ENCODE measurements at regions not wholly inside any gene's neighbourhood (a gene's known extent, or its start where the extent isn't known, plus 50 kb on each side); places are given as distances from the start of the nearest gene placed in this dataset.
"Not testable (repeated sequence)": the region's sequence is repeated elsewhere in the genome, so short reads cannot be mapped to it uniquely, and the experiment has no call there.

- H3K27ac ChIP-seq, result no peak overlapping the region
- TF ChIP-seq CTCF (conservative IDR thresholded peaks at IDR 0.05; ENCODE audit: low read depth), result no peak
- ChIA-PET POLR2A (ENCODE audit: low non-redundant PET) (no interaction called here), CTCF (no interaction called here)
- no peak for DNase-seq (ENCODE audit: low spot score)
These were observed 137.7 kb downstream of the LCA5 start for GRCh38 chr6:79399499-79399898.

GRCh38 chr6:79398617-79399016 is 138.6 kb downstream of the LCA5 start:
- CTCF ChIA-PET; H3K27ac ChIP-seq; DNase-seq (ENCODE audit: low spot score); POLR2A ChIA-PET (ENCODE audit: low non-redundant PET): not testable (repeated sequence)

- no peak for DNase-seq (ENCODE audit: low spot score)
- no peak for TF ChIP-seq CTCF (conservative IDR thresholded peaks at IDR 0.05; ENCODE audit: low read depth)
- H3K27ac ChIP-seq, result no peak overlapping the region
- ChIA-PET POLR2A (ENCODE audit: low non-redundant PET) (no interaction called here), CTCF (interaction anchor here (0.6 kb wide), 1 partner anchor 496 kb away, joined by 7 read pairs; no protein-coding TSS in a partner anchor)
These were observed 140.6 kb downstream of the LCA5 start for GRCh38 chr6:79396625-79397024.

- CTCF ChIA-PET, result no interaction called here
These were observed 142.5 kb downstream of the LCA5 start for GRCh38 chr6:79394690-79395089.

GRCh38 chr6:79392094-79392493 is 145.1 kb downstream of the LCA5 start:
- H3K27ac ChIP-seq, result no peak overlapping the region
- ChIA-PET POLR2A (ENCODE audit: low non-redundant PET) (no interaction called here), CTCF (no interaction called here)
- no peak for TF ChIP-seq CTCF (conservative IDR thresholded peaks at IDR 0.05; ENCODE audit: low read depth)
- DNase-seq (ENCODE audit: low spot score), result no peak

More at GRCh38 chr6:79394690-79395089, 142.5 kb downstream of the LCA5 start:
- POLR2A ChIA-PET (ENCODE audit: low non-redundant PET), result no interaction called here
- no peak for TF ChIP-seq CTCF (conservative IDR thresholded peaks at IDR 0.05; ENCODE audit: low read depth)
- no peak for DNase-seq (ENCODE audit: low spot score)
- no peak overlapping the region for H3K27ac ChIP-seq

GRCh38 chr6:79391480-79391879 is 145.8 kb downstream of the LCA5 start:
- POLR2A ChIA-PET (ENCODE audit: low non-redundant PET), result no interaction called here
- CTCF ChIA-PET, result no interaction called here
- no peak for DNase-seq (ENCODE audit: low spot score)
- TF ChIP-seq CTCF (conservative IDR thresholded peaks at IDR 0.05; ENCODE audit: low read depth), result no peak
- no peak overlapping the region for H3K27ac ChIP-seq

GRCh38 chr6:79385893-79386292 is 151.3 kb downstream of the LCA5 start:
- no peak for DNase-seq (ENCODE audit: low spot score)
- TF ChIP-seq CTCF (conservative IDR thresholded peaks at IDR 0.05; ENCODE audit: low read depth), result no peak
- POLR2A ChIA-PET (ENCODE audit: low non-redundant PET), result no interaction called here
- CTCF ChIA-PET, result no interaction called here
- H3K27ac ChIP-seq, result no peak overlapping the region

Data from RWPE1 (cell line).